Ishikawa (cell line): ENCODE measurements at regions not wholly inside any gene's neighbourhood (a gene's known extent, or its start where the extent isn't known, plus 50 kb on each side); places are given as distances from the start of the nearest gene placed in this dataset.

Experiments used
- CEBPB ChIP-seq: IDR thresholded peaks from 2 replicates; pipeline ENCODE4 v1.6.1; 2012
- EGR1 ChIP-seq: IDR thresholded peaks from 2 replicates; pipeline ENCODE4 v1.6.1; 2012
- EP300 ChIP-seq: IDR thresholded peaks from 2 replicates; pipeline ENCODE4 v1.6.1; 2012; ENCODE audit warnings: borderline replicate concordance
- NFIC ChIP-seq: IDR thresholded peaks from 2 replicates; pipeline ENCODE4 v1.6.1; 2012
- RAD21 ChIP-seq: IDR thresholded peaks from 2 replicates; pipeline ENCODE4 v1.6.1; 2012; ENCODE audit warnings: low read depth
- TEAD4 ChIP-seq: IDR thresholded peaks from 2 replicates; pipeline ENCODE4 v1.6.1; 2012
- YY1 ChIP-seq: IDR thresholded peaks from 2 replicates; pipeline ENCODE4 v1.6.1; 2012; ENCODE audit warnings: low read depth
- TF ChIP-seq, protein P1 (sequence below): IDR thresholded peaks from 2 replicates; pipeline ENCODE4 v1.6.1; 2012
- TF ChIP-seq, protein P2 (sequence below): IDR thresholded peaks from 2 replicates; pipeline ENCODE4 v1.6.1; 2012; ENCODE audit warnings: low read depth, mild to moderate bottlenecking

DNA sequence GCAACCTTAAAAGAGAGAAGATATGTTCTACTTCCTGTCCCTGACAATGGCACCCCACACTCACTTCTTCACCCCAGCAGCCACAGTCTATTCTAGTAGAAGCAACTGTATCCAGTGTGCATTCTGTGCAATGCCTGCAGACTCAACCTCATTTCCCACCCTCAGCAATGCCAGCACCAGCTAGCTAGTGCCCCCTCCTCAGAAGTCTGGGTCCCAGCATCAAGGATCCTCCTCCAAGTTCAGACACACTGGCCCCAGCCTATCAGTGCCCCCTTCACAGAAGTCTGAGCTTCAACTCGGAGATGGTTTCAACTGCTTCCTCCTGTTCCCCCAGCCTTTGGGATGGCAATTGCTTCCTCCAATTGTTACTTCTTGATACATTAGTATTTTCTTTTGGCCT, 268.3 kb downstream of the MEX3B start:
- TF ChIP-seq EGR1 (no peak), CEBPB (no peak), EP300 (no peak), YY1 (no peak), NFIC (no peak), RAD21 (no peak), TEAD4 (no peak)
- TF ChIP-seq, protein P1, sequence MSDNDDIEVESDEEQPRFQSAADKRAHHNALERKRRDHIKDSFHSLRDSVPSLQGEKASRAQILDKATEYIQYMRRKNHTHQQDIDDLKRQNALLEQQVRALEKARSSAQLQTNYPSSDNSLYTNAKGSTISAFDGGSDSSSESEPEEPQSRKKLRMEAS: no peak
- TF ChIP-seq, protein P2, sequence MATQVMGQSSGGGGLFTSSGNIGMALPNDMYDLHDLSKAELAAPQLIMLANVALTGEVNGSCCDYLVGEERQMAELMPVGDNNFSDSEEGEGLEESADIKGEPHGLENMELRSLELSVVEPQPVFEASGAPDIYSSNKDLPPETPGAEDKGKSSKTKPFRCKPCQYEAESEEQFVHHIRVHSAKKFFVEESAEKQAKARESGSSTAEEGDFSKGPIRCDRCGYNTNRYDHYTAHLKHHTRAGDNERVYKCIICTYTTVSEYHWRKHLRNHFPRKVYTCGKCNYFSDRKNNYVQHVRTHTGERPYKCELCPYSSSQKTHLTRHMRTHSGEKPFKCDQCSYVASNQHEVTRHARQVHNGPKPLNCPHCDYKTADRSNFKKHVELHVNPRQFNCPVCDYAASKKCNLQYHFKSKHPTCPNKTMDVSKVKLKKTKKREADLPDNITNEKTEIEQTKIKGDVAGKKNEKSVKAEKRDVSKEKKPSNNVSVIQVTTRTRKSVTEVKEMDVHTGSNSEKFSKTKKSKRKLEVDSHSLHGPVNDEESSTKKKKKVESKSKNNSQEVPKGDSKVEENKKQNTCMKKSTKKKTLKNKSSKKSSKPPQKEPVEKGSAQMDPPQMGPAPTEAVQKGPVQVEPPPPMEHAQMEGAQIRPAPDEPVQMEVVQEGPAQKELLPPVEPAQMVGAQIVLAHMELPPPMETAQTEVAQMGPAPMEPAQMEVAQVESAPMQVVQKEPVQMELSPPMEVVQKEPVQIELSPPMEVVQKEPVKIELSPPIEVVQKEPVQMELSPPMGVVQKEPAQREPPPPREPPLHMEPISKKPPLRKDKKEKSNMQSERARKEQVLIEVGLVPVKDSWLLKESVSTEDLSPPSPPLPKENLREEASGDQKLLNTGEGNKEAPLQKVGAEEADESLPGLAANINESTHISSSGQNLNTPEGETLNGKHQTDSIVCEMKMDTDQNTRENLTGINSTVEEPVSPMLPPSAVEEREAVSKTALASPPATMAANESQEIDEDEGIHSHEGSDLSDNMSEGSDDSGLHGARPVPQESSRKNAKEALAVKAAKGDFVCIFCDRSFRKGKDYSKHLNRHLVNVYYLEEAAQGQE: no peak
